Stimulated activated CD8-positive, alpha-beta memory T cell treated with anti-CD3 and anti-CD28 coated beads, Interleukin-4, amount 100 ng/mL, for 48 hours (primary cell): ENCODE measurements at regions not wholly inside any gene's neighbourhood (a gene's known extent, or its start where the extent isn't known, plus 50 kb on each side); places are given as distances from the start of the nearest gene placed in this dataset.
A peak's percentile ranks its signal among the peaks of the same experiment; 100 is the strongest.

ENCODE experiments used
- DNase-seq: peaks from one replicate; pipeline ENCODE4 v3.0.0-alpha.2; 2020

DNA sequence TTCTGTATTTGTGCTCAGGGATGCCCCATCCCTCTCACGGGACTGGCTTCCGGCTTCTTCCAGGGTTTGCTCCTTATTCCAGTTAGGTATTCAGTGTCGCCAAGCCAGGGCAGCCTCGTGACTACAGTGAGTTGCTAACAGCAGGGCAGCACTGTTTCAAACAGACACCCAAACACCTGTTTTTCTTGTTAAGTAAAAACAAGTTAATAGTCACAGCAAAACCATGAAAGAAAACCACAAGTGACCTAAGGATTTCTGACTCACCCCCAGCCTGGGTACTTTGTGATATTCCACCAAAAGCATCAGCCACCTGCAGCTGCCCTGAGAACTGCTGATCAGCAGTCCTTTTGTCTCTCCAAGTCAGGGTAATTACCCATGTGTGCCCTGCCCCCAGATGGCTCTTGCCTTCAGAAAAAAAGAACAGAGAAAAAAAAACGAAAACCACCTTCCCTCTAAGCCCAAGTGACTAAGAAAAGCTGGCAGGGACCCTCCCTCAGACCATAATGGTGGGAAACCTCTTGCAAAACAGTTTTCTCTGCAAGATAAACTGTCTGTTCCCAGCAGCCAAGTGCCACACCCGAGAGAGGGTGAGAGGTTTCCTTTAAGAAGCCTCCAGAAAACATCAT, 178.2 kb downstream of the ANAPC1 start:
- DNase-seq = peak; percentile 71

DNA sequence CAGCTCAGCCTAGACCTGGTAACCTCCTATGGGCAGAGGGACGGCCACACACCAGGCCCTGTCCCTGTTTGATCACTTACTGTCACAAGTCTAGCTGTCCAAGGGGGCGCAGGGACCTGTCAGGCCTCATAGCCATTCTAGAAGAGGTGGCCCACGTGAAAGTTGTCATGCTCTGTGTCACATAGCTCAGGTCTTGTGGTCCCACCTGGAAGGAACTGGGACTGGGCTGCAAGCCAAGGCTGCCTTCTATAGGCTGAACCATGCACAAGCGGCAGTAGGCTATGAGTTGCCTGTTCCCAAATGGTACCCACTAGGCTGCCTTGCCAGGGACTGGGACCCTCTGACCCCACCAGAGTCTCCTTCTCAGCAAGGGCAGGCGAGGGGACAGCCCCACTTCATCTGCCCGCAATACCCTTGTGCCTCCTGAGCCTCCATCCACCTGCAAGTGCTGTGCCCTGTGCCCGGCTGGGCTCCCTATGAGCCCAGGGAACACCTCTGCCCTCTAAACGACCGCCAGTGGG, 177.5 kb downstream of the ANAPC1 start:
- DNase-seq = peak; percentile 36

DNA sequence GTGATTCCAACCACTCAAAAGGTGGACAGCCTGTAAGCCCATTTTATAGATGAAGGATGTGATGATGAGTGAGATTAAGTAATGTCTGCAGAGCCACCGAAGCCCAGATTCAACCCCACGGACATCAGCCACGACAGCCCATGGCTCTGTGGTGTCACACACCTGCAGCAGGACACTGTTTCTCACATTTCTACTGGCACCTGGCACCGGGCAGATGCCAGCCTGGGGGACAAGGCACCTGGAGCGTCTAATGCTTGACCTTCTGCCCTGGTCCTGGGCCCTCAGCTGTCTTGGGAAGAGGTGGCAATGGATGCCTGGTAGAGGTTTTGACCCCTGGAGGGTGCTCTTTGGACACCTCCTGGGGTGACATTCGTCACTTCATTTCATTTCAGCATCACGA, 176.3 kb downstream of the ANAPC1 start:
- DNase-seq = no peak

DNA sequence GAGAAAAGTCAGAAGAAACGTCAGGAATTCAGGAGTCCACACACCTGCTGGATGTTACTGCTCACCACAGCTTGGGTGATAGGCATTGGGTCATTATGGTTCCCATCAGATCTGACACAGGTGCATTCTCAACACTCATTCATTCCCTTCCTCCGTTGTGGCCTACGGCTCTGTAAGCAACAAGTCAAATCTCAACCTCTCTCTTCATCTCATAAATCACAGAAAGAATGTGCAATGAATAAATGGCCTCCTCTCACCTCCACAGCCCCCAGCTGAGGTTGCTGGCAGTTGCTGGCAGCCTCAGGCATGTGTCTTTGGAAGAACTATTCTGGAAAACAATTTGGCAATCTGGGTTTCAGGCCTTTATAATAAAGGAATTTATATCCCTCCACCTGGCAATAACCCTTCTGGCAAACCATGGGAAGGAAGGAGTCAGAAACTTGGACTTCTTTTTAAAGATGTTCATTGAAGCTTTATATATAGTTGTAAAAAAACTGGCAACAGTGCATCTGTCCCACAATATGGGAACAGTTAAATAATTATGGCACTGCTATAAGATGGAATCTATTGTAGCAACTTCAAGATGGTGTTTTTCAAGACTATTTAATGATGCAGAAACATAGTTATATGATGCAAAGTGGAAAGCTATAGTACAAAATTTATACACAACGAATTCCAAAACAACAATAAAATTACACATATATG, 175.4 kb downstream of the ANAPC1 start:
- DNase-seq = no peak

DNA sequence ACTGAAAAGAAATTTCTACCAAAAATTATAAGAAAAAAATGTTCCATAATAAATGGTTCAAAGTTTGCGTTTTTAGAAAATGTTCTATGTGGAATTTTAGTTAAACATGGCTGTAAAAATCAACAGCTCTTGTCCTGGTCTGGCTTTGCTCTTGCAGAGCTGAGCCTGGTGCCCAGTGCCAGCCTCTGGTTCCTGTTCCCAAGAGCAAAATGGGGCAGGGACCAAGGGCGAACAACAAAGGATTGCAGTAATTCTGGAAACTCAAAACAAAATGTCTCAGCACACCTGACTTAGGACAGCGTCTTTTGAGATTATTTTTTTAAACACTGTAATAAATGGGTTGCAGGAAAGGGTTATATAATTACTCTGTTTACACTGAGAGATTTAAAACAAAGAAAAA, 174.7 kb downstream of the ANAPC1 start:
- DNase-seq = no peak

DNA sequence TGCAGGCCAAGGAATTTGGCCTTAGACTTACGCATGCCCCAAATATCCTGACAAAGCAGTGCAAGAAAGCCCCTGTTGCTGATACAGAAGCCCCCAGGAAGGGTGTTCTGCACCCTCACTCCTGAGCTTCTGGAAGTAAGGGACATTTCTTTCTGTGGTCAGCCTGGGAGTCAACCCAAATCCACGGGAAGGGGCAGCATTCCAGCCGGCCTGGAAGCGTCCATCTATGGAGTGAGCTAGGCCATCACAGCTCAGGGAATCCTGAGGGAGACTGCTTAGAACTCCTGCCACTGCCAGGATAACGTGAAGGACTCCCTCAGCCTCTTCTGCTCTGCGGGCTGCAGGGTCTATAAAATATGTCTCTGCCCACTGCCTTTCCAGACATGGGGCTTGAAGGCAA, 173.9 kb downstream of the ANAPC1 start:
- no peak for DNase-seq

DNA sequence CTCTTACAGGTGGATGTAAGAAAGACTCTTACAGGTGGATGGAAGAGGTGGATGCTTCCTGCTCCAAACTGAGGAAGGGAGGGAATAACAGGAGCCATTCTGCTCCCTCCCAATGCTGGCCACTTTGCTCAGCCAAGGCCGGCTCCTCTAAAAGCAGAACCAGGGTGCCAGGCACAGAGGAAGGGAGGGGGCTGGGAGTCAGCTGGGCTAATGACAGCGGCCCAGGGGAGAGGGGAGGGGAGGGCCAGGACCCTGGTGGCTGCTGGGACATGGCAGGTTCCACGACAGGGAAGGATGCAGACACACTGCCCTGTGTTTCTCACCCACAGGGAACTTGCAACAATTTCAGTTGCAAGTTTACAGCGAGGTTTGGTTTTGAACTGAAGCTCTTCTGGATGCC, 173.4 kb downstream of the ANAPC1 start:
- DNase-seq = no peak

DNA sequence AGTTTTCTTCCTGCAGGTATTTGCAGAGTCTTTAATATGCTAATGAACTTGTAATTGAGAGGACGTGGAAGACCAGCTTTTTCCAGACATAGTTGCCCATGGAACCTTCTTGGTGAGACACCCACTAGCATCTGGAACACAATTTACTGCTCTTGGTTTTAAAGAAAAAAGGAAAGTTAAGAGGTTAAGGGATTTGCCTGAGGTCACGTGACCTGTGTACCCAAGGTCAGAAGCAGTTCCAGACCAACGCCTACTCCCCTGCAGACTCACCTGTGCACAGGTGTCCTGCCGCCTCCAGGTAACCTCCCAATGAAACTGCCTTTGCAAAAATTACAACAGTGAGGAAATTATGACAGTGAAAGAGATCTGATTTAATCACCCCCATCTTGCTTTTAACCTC, 172.7 kb downstream of the ANAPC1 start:
- no peak for DNase-seq

DNA sequence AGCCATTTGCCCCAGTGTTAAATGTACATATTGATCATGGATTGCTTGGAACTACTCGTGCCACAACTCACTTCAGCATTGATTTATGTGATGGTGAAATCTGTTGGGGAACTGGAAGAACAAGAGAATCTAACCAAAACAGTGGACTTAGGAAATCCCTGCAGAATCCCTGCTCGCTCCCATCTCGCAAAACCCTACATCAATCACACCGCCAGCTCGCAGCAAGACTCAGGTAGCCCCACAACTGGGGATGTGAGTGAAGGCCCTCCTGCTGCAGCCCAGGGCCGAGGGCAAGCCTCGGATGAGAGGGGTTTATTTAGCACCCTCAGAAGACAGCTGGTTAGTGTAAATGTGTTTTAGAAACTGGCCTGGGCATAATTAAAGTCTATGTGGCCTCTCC, 171.6 kb downstream of the ANAPC1 start:
- no peak for DNase-seq

DNA sequence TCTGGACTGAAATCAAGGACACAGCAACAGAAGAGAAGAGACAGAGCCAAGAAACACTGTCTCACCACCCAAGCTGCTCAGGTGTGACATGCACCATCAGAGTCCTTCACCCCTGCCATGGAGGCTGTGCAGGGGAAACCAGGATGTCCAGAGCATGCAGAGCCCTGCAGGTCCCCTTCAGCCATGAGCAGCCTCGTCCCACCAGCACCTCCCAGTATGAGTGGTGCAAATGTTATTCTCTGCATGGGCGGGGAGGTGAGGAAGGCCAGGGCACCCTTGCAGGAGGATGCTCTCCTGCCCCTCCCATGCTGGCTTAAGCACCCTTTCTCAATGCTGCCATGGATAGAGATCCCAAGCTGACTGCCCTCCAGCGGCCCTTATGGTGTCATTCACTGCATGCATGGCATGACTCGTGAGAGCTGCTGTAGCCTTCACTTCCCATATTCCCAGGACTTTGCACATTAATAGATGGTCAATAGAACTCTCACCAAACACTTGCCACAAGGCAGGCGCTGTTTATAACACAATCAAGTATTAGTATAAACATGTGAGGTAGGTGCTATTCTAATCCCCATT, 171.0 kb downstream of the ANAPC1 start:
- no peak for DNase-seq

DNA sequence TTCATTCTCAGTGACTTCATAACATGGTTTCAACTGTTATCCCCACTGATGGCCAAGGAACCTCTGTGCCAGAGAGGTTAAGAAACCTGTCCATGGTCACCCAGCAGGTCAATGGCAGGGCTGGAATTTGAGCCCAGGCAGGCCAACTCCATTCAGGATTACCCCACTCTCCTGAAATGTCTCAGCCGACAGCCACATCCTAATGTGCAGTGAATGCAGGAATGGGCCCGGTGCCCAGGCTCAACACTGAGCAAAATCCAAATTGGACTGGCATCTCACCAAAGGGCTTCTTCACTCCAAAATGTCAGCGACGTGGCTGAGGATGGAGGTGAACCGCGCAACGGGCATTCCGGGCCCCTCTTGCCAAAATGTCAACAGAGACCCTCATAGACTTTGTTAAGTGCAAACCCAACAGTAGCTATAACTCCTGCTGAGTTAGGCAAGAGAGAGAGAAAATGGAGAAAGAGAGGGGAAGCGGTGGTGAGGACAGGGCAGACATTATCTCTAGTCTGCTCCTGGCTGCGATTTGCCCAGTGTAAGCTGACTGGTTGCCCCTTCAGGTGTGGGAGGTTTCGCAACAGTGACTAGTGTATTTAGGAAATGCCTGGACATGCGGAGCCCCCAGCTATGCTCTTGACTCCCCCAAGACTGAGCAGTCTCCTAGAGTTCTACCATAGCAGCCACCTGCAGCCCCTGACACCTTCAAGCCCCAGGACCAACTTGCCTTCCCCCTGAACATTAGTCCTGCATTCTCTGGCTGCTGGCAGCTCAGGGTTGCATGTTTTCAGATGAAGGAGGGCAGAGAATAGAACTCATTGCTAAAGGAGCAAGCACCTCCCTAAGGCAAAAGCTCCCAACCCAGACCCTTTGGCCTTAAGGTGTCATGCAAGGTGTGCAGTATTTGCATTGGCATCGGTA, 167.7 kb downstream of the ANAPC1 start:
- no peak for DNase-seq

DNA sequence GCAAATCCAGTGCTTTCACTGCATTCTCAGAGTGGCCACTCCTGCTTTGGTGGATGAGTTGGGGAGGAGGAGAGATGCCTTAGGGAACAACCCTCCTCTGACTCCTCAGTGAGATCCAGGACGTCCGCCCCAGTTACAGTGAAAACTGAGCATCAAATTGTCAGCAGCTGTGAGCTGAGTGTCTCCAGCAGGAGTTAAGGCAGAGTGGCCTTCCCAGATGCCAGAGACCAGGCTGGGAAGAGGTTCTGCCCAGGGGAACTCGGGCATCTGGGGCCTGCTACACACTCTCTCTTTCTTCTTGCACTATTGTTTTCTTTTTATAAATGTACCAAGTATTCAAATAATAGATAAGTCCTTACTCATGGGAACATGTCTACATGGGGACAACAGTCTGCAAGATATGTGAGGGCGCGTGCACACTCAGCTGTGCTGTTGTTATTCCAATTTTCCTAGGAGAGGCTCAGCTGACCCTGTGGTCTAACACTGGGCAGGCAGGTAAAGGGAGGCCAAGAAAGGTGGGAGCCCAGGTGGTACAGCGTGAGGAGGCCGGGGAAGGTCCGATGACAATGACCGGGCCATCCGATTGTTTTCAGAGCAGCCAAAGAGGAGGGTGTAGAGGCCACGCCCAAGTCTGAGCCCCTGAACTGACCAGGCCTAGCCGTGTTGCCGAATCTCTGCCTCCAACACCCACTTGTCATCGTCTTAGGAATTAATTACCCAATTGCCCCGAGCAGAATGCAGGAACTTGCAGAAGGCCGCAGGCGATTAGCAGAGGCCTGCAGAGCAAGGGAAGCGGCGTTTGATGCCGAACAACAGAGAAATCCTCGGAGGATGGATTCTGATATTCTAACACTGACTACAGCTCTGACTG, 166.9 kb downstream of the ANAPC1 start:
- DNase-seq = no peak
